ENCODE measurements at regions not wholly inside any gene's neighbourhood (a gene's known extent, or its start where the extent isn't known, plus 50 kb on each side); places are given as distances from the start of the nearest gene placed in this dataset.

GRCh38 chrX:42106556-42106955, 183.2 kb upstream of the CASK start:
- TF ChIP-seq YY1 (IDR thresholded peaks at IDR 0.05; ENCODE audit: insufficient read depth, insufficient read length) (no peak), ZNF274 (IDR thresholded peaks at IDR 0.05; ENCODE audit: low read depth, low read length) (no peak)

Data from NT2/D1 (cell line).